RCC 7860 (cell line): ENCODE measurements at regions not wholly inside any gene's neighbourhood (a gene's known extent, or its start where the extent isn't known, plus 50 kb on each side); places are given as distances from the start of the nearest gene placed in this dataset.

Experiments
- DNase-seq: peaks from one replicate; pipeline ENCODE4 v3.0.0-alpha.2; 2015; ENCODE audit warnings: low spot score
- FAIRE-seq: peaks from 2 replicates; lab custom pipeline; 2012; peaks lifted over from hg19 to GRCh38; lab: Jason Lieb, UNC

DNA sequence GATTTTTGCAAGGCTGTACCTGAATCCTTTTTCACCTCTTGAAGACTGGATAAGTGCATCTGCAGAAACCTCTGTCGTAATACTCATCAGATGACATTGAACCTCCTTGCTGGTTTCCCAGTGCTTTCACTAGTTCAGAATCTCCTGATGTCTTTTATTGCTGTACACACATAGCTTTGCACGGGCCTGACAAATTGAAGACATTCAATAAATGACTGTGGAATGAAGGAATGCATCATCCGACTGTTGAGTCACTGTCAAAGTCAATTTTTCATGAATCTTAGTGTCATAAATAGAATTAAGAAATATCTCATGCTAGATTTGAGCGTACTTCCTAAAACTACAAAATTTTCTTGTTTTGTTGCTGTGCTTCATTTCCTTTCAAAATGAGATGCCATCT lies 598.2 kb upstream of the MAP3K7 start:
- DNase-seq (no peak), FAIRE-seq (no peak)

GRCh38 chr6:91181416-91181815 lies 594.5 kb upstream of the MAP3K7 start:
- DNase-seq, result no peak

DNA sequence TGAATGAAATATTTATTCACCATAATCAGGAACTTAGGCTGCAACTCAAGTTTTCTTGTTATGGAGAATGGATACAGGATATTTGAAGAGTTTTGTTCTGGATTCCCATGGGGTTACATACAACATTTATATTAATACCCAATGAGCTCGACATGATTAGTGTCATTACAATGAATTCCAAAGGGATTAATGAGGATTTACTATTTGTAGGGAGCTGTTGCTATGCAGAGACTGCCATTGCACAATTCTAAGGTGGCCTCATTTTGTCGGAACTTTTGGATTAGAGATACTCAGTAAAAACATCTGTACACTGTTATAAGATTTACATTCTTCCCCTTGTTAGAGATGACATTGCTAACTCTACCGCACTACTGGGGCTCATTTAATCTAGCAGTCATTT lies 586.8 kb upstream of the MAP3K7 start:
- no peak for FAIRE-seq

More at GRCh38 chr6:91181416-91181815, 594.5 kb upstream of the MAP3K7 start:
- FAIRE-seq, result no peak

DNA sequence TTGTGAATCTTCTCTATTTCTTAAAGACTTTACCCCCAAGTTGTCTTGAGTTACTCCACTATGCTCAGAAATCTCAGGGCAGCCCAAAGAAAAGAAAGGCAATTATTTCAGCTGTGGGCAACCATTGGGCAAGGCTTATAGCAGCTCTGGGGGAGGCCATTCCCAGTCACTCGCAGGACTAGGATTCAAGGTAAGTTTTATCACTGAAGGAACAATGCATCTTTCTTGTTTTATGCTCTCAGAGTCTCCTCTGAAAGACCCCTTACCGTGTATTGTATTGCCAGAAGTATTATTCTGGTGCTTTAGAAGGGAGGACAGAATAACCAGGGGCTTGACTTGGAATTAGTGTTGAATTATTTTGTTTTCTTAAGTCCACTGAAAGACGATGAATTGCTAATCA lies 586.3 kb upstream of the MAP3K7 start:
- DNase-seq, result no peak
- no peak for FAIRE-seq

More for the DNA sequence above, 586.8 kb upstream of the MAP3K7 start:
- no peak for DNase-seq

DNA sequence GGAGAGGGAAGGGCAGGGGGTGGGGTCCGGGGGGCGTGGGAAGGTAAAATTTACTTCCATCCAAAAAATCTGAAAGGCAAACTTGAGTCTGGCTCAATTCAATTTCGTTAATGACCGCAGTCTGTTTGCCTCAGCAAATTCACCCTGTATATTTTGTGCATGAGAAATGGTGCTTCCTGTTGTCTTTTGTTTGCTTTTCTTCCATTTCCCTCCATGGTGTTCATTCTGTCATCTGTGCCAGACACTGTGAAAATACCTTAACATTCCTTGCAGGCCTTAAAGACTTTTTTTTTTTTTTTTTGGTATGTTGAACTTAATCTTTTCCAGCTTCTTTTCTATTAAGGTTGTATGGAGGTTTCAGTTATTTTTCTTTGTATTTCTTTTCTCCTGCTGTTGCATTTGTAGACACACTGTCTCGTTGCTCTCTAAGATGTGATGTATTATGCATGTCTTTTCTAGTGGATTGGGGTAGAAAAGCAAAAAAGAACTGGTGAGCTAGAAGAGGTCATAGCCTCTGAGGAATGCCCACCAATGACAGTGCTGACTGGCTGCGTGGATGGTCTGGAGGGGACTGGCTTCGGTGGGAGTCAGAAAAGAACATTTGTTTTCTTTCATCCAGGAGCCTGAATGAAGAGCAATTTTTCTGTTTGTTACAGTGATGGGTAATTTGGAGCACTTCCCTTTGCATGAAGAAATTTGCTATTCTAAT lies 585.0 kb upstream of the MAP3K7 start:
- no peak for FAIRE-seq
- DNase-seq, result no peak

DNA sequence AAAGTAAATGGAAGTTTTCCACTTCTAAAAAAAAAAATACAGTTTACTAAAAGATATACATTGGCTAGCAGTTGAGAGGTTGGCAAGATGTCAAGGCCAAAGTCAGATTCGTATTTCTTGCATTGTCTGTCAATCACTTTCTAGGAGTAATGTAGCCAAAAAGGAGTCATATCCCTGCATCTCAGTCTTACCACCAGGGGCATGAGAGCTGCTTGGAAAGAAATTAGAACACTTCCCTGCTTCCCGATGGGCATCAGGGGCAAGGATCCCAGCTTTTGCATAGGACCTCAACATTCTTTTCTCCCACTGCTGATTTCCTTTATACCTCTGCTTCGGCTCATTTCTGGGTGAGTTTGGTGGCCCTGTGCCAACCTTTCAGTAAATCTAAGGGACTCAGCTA lies 581.0 kb upstream of the MAP3K7 start:
- FAIRE-seq, result no peak
- DNase-seq, result no peak

- peak; percentile 46 for DNase-seq
- no peak for FAIRE-seq
Measured at GRCh38 chr6:91166271-91167046, 579.6 kb upstream of the MAP3K7 start.

DNA sequence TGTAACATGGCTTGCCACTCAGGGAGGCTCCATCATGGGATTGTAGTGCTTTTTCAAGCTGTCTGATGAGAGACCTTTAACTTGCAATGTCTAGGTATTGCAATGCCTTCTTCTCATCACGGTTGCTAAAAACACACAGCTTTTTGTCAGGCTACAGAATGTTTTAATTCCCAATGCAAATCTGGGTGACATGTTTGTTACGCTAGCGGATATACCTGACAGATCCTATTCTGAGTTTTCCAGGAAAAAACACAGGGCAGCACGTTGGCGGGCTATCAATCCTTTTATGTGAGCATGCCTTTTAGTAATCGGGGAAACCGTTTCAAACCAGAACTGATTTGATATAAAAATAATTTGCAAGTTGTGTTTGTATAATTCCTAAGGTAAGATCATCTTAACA lies 577.2 kb upstream of the MAP3K7 start:
- DNase-seq, result no peak
- FAIRE-seq, result no peak

DNA sequence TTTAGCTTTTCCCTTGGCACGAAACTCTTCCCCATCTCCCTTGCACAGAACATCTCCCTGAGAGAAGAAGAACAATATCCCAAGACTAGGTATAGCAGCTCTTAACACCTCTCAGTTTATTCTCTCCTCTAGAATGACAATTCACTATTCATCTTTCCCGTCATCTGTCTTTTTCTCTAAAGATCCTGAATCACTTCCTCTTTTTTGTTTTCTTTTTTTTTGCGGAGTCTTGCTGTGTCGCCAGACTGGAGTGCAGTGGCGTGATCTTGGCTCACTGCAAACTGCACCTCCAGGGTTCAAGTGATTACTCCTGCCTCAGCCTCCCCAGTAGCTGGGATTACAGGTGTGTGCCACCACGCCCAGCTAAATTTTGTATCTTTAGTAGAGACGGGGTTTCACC lies 574.4 kb upstream of the MAP3K7 start:
- no peak for DNase-seq
- FAIRE-seq, result no peak

GRCh38 chr6:91155129-91155785 lies 568.4 kb upstream of the MAP3K7 start:
- FAIRE-seq (no peak), DNase-seq (no peak)

DNA sequence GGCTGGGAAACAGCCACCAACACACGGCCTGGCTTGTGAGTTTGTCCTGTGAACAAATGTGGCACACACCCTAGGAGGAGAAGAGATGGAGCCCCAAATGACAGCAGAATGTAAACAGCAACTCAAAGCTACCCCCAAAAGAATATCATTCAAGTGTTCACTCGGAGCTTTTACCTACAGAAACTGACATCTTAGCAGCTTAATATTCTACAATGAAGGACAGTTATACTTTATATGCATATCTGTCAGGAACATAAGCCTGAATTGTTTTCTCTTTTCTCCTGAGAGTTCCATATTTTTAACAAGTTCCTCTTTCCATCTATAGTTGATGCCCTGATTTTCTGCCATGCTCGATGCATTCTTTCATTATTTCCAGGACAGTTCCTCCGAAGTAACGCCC lies 566.0 kb upstream of the MAP3K7 start:
- no peak for DNase-seq
- no peak for FAIRE-seq

DNA sequence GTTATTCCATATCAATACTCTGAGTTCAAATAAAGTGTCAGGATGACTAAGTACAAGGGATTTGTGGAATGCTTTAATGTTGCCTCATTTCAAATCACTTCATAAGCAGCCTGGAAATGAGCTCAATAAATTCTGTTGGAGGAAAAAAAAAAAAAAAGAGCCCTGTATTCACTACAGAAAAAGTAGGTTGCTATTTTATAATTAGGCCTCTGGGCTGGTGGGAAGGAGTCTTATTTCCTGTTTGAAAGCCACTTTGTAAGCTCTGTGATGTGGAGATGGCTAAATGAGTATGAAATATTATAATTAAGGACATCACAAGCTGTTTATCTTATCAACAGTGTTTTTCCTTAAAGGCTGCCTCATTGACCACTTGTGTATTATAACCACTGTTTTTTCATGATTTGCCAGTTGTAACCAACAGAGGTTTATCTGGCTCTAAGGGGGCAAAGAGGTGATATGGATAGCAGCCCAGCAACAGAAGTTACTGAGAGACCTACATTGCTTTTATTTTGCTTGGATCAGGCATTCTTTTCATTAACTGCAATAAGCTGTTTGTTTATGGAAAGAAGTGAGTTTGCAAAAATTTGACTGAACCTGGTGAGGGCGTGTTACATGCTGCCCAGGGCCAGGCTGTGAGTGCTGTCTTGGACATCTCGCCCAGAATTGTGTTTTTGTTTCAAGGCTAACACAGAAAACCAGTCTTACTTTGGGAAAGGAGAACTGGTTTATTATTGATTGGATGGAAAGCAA lies 563.3 kb upstream of the MAP3K7 start:
- FAIRE-seq (no peak), DNase-seq (no peak)

- DNase-seq (no peak), FAIRE-seq (no peak)
Measured at GRCh38 chr6:91149246-91149955, 562.5 kb upstream of the MAP3K7 start.

GRCh38 chr6:91144126-91144525 lies 557.3 kb upstream of the MAP3K7 start:
- DNase-seq, result no peak

GRCh38 chr6:91142154-91142553 lies 555.3 kb upstream of the MAP3K7 start:
- DNase-seq (no peak), FAIRE-seq (no peak)

More at GRCh38 chr6:91144126-91144525, 557.3 kb upstream of the MAP3K7 start:
- no peak for FAIRE-seq

DNA sequence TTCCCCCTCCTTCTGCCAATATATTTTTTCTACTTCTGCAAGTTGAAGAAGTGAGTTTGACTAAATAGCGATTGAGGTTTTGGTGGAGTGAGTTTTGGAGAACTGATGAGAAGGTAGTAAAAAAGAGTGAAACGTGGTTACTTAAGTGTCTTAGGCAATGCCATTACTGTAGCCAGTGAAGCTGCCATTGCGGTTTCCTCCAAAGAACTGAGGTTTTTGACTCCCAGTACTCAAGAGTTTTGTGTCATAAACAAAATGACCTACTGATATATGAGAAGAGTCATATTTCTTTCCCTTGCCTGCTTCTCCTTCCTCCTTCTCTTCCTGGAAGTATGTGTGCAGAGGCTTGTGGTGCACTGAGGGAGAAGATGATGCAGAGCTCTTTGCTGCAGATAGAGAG lies 554.5 kb upstream of the MAP3K7 start:
- FAIRE-seq, result no peak
- DNase-seq, result no peak

DNA sequence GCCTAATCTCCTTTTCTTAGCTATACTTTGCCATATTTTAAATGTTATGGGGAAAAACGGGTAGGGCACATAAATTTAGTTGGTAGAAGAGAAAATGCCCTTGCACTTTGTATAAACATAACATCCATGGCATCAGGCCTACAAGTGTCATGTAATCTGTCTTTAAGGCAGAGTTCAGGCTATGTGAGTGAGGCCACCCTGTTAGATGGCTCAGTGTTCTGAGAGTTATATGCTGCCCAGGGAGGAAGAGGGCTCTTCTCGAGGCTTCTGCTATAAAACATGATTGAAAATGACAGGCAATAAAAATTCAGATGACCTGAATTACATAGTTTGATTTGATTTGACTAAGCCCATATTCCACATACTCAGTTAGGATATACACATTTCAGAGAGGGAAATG lies 553.6 kb upstream of the MAP3K7 start:
- DNase-seq (no peak), FAIRE-seq (no peak)

GRCh38 chr6:91137286-91137685 lies 550.4 kb upstream of the MAP3K7 start:
- no peak for FAIRE-seq
- DNase-seq, result no peak

- DNase-seq (no peak), FAIRE-seq (no peak)
Measured at GRCh38 chr6:91135406-91136103, 548.7 kb upstream of the MAP3K7 start.

GRCh38 chr6:91132461-91132860 lies 545.6 kb upstream of the MAP3K7 start:
- FAIRE-seq (peak; percentile 74), DNase-seq (peak; percentile 57)
